ENCODE measurements at regions not wholly inside any gene's neighbourhood (a gene's known extent, or its start where the extent isn't known, plus 50 kb on each side); places are given as distances from the start of the nearest gene placed in this dataset.

DNA sequence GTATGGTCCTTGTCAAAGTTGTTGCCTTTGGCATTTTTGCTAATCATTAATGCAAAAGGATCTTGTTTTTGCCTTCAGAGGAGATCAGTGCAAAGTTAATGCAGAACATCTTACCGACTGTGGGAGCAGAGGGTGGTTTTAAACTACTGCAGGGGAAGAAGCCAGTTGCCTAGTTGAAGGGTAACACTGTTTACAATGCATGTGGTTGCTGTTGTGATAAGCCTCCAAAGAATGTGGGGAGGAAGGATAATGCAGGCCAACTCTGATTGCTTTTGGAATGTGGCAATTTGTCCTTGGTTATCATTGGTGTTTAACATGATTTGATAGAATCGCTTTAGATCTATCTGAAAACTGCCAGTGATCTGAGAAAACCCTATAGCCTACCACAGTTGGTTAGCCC is 204.3 kb upstream of the TLL1 start:
- peak; percentile 28 for DNase-seq (ENCODE audit: low read depth)

GRCh38 chr4:165677081-165677480 is 196.0 kb upstream of the TLL1 start:
- DNase-seq (ENCODE audit: low read depth): no peak

DNA sequence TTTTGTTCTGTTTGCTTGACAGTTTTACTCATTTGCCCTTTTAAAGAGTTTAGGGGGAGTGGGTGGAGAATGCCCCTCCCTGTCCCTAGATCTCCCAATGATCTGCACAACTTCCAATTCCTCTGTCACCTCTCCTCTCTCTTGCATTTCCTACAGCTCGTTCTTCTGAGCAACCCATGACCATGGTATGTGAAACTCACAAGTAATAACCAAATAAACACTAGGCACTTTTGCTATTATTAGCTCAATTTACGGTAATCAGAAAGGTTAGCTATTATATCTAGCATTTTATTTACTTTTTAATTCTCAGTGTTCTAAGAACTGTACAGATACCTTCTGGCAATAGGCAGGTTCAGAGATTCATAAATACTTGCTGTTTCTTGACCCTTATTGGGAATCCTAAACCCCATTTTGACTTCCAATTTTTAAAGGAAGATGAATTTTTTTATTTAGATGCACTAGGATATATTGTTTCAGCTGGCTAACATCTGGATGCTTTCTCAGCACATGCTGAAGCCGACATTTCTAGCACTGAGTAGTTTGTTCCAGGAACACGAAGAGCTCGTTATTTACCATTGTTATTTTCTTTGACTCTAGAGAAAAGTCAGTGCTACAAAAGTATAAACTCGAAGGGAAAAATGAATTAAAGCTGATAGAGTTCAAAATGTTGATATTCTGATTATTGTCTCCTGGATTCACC is 194.7 kb upstream of the TLL1 start:
- no peak for DNase-seq (ENCODE audit: low read depth)

DNA sequence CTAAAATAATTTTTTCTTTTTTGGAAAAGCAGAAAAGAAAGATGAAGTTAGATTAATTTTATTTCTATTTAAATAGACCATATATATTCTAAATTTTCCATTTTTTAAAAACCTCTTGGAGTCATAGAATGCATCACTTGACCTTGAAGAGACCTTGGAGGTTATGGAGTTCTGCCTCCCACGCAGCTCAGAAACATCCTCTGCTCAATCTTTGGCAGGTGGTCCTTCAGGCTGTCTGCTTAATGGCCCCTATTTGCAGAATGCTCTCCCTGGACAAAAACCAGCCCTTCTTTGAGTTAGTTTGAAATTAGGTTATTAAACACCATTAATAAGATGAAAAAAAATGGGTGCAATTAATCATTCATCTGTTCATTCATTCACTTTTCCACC is 194.1 kb upstream of the TLL1 start:
- no peak for DNase-seq (ENCODE audit: low read depth)

DNA sequence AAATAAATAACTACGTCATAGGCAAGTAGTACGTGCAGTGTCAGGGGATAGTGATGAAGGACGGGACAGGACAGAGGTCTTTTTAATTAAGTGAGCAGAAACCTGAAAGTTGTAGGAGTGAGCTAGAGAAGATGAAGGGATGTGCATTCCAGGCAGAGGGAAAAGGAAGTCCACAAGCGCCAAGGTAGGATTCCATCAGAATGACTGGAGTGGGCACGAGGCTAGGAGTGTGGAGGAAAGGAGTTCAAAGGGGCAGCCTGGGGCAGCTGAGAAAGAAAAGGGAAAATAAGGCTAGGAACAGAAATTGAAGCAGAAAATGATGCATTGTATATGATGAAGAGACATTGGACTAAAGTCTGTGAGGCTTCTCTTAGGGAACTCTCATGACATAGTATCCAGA is 192.2 kb upstream of the TLL1 start:
- DNase-seq (ENCODE audit: low read depth): no peak

GRCh38 chr4:165682611-165683010 is 190.4 kb upstream of the TLL1 start:
- no peak for DNase-seq (ENCODE audit: low read depth)

DNA sequence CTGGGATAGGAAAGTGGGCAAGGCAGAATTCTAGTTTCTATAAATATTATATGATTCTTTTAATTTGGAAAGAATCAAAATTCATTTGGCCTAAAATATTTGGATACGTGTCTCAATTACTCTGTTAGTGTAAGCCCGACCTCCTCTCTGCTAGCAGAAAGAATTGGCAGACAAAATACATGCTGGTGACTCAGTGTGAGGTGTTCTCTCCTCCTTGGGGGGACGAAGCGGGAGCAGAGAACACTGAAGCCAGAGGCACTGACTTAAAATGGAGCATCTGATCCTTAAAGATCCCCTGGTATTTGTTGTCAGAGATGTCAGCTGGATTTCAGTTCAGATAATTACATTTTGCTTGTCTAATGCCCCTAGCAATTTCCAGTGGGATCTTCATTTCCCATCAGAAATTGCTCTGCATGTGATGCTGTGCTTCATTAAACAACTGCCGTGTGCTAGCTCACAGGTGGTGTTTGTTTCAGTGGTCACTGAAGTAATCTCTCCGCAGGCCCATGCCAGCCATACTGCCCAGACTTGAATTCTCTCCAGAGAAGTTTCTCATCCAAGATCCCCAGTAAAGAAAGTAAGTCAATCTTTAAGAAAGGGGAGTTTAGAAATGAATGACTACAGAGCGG is 188.7 kb upstream of the TLL1 start:
- peak; percentile 60 for DNase-seq (ENCODE audit: low read depth)

DNA sequence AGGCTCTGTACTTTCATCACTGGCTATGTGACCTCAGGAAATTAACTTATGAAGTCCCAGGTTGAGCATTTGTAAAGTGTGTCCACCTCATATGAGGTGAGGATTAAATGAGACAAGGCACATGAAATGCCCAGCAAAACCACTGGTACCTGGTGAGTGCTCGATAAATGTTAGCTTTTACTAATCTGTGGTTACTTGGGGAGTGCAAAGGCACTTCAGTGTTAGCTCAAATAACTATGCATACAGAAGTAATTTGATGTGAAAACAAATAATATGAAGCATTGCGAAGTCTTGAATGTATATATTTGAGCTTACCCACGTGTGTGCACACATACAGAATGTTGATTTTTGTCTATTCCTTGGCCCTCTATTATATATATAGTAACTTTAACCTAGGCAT is 186.3 kb upstream of the TLL1 start:
- no peak for DNase-seq (ENCODE audit: low read depth)

DNA sequence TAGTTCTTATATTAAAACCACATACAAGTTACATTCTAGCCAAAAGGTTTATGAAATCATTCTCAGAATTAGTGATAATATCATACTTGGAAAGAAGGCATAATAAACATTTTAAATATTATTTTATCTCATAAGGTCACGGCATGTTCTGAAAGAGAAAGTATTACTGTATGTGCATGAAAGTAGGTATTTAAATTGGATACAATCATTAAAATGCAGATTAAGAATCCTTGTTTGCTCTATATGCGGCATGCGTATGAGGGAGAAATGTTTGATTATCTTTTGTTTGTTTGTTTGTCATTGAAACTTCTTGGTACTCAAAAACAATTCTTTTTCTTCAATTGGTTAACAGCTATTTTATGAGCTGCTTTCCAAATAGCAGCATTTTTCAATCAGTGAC is 183.9 kb upstream of the TLL1 start:
- DNase-seq (ENCODE audit: low read depth): no peak

DNA sequence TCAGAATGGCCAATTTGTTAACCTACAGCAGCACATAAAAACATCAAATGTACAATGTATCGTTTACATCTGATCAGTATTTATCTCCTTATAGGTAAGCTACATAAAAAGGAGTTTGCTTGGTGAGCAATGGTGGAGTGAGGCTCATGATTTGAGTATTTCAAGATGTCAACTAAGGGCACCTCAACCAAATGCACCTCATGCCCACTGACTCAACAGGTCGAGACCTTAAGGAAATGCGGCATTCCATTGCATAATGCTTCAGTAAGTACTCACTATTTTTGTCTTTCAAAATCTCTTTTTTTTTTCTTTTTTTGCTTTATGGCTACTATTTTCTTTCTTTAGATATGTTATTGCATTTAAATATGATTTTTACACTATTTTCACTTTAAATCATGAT is 181.0 kb upstream of the TLL1 start:
- peak; percentile 3 for DNase-seq (ENCODE audit: low read depth)

- no peak for DNase-seq (ENCODE audit: low read depth)
Measured at GRCh38 chr4:165698272-165698671, 174.8 kb upstream of the TLL1 start.

GRCh38 chr4:165699055-165699454 is 174.0 kb upstream of the TLL1 start:
- DNase-seq (ENCODE audit: low read depth): no peak

GRCh38 chr4:165700855-165701254 is 172.2 kb upstream of the TLL1 start:
- DNase-seq (ENCODE audit: low read depth): no peak

GRCh38 chr4:165707128-165707527 is 165.9 kb upstream of the TLL1 start:
- no peak for DNase-seq (ENCODE audit: low read depth)

DNA sequence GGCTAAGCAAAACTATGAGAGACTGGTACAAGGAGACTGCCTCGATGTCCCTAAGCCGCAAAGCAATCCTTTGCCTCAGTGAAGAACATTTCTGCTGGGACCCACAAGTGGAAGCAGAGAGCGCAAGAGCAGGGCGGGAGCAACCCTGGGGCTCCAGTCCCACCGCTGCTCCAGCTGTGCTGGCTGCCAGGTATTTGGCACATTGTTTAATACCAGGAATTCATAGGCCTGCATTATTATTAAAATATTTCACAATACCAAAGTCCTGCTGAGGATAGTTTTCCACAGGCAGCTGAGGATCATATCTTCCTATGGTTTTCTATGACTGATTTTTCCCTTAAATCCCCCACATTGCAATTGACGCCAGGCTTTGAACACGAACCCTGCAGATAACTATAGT is 163.5 kb upstream of the TLL1 start:
- no peak for DNase-seq (ENCODE audit: low read depth)

- DNase-seq (ENCODE audit: low read depth): no peak
Measured at GRCh38 chr4:165709973-165710526, 163.0 kb upstream of the TLL1 start.

DNA sequence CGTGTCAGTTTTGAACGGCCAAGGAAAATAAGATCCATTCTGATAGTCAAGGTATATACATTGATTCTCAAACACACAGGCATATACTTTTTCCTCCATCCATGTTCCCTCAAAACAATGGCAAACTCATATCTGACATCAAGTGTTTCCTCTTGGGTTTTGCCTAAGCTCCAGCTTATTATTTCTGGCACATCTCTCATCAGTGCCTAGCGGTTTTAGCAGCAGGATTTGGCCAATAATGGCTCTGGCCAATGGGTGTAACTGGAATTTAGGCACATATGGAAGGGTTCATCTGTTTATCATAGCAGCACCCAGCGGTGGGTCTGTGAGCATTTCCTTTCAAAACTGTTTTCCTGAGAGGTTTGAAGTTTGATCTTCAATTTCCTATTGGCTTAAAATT is 161.6 kb upstream of the TLL1 start:
- DNase-seq (ENCODE audit: low read depth): no peak

DNA sequence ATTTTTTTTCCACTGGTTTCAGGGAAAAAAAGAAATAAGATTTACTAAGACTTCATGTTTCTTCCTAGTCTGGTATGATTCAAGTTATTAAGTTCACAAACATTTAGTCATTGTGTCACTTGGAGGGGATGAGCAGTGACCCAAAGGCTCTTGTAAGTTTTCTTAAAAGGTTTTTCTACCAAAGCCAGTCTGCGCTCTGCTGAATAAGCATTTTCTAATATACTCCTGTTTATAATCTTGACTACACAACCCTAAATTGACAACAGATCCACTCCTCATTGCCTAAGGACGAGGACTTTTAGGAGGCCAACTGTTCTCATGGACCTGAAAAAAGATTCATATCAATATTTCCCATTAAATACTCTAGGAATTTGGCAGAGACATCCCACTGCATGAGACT is 161.1 kb upstream of the TLL1 start:
- DNase-seq (ENCODE audit: low read depth): no peak

DNA sequence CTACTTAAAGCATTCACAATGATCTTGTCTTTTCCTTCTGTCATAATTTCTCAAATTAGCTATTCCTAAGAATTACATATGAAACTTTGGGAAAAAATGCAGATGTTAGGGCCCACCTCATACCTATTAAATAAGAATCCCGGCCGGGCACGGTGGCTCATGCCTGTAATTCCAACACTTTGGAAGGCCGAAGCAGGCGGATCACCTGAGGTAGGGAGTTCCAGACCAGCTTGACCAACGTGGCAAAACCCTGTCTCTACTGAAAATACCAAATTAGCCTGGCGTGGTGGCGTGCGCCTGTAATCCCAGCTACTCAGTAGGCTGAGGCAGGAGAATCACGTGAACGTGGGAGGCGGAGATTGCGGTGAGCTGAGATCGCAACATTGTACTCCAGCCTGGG is 158.4 kb upstream of the TLL1 start:
- no peak for DNase-seq (ENCODE audit: low read depth)

DNA sequence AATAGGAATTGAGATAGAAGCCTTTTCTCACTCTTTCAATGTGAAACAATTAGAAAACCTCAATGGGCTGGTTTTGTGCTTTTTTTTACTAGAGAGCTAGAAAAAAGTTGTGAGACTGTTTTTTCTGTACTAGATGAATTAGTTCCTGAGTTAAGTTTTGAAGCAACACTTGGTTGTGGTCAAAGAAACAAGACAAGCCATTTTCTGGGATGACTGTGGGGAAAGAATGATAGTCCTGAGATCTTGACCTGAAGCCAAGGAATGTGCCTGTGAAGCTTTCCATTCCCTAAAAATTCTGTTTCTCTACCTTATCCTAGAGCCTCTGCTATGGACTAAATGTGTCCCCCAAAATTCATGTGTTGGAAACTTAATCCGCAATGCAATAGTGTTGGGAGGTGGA is 157.8 kb upstream of the TLL1 start:
- DNase-seq (ENCODE audit: low read depth): no peak

DNA sequence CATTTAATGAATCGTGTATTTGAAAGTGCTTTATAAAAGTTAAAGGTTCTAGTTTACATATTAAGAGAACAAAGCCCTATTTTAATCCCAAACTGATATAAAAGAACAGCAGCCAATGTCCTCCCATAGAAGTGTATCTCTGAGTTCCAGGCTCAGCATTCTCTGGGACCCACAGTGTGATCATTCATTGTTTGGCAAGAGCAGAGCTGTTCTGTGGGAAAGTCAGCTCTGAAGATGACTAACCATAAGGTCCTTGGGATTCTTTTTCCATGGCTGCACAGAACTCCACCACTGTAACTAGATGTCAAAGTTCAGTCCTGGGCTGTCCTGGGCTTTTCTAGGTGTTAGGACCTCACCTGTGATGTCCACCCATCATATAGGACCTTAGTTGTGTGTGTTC is 157.0 kb upstream of the TLL1 start:
- DNase-seq (ENCODE audit: low read depth): peak; percentile 7

GRCh38 chr4:165716472-165716871 is 156.6 kb upstream of the TLL1 start:
- no peak for DNase-seq (ENCODE audit: low read depth)

- no peak for DNase-seq (ENCODE audit: low read depth)
Measured at GRCh38 chr4:165718660-165719059, 154.4 kb upstream of the TLL1 start.
